HEK293T (cell line): ENCODE measurements at regions not wholly inside any gene's neighbourhood (a gene's known extent, or its start where the extent isn't known, plus 50 kb on each side); places are given as distances from the start of the nearest gene placed in this dataset.

Experiments
- ARNT ChIP-seq: fragments of 450-650 bp; IDR thresholded peaks from 2 replicates; pipeline ENCODE4 v1.6.1; 2017; ENCODE audit warnings: mild to moderate bottlenecking
- CTBP1 ChIP-seq: fragments of 450-650 bp; IDR thresholded peaks from 2 replicates; pipeline ENCODE4 v1.6.1; 2016; ENCODE audit warnings: borderline replicate concordance
- ELF4 ChIP-seq: fragments of 450-650 bp; IDR thresholded peaks from 2 replicates; pipeline ENCODE4 v1.6.1; 2017; ENCODE audit warnings: antibody characterized with exemption
- FOXK2 ChIP-seq: fragments of 450-650 bp; IDR thresholded peaks from 2 replicates; pipeline ENCODE4 v1.6.1; 2016; ENCODE audit warnings: mild to moderate bottlenecking
- SP1 ChIP-seq: fragments of 450-650 bp; IDR thresholded peaks from 2 replicates; pipeline ENCODE4 v1.6.1; 2017
- ZNF384 ChIP-seq: fragments of 450-650 bp; IDR thresholded peaks from 2 replicates; pipeline ENCODE4 v1.6.1; 2016

GRCh38 chr15:58279654-58280053 is 141.5 kb downstream of the AQP9 start:
- TF ChIP-seq ZNF384 (no peak), CTBP1 (no peak), SP1 (no peak), FOXK2 (no peak), ELF4 (no peak), ARNT (no peak)
